Activated CD8-positive, alpha-beta memory T cell treated with anti-CD3 and anti-CD28 coated beads, Interleukin-2, amount 50 U/mL, for 1 hour (primary cell): ENCODE measurements at regions not wholly inside any gene's neighbourhood (a gene's known extent, or its start where the extent isn't known, plus 50 kb on each side); places are given as distances from the start of the nearest gene placed in this dataset.

Experiments
- DNase-seq: peaks from one replicate; pipeline ENCODE4 v3.0.0-alpha.2; 2020; ENCODE audit errors: extremely low read depth

GRCh38 chr19:31940396-31940795 is 405.0 kb upstream of the ZNF507 start:
- DNase-seq, result no peak

DNA sequence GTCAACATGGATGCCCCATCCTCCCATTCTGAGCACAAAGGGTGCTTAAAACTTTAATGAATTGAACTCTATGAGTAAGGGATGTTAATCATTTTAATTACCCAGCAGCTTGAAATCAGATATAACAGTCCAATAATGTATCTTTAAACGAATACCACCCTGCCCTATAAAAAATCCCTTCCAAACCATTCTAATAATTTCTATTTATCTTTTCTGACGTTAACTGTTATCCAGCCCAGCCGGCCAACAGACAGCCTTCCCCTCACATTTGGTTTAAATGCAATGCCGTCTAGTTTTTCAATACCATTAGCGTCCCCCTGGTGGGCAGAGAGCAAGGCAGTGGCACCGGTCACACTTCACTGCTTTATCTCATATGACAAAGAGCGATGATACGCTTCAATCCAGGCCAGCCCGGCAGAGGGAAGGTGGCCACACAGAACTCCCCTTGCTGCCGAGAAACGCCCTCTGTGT is 402.2 kb upstream of the ZNF507 start:
- DNase-seq, result no peak

DNA sequence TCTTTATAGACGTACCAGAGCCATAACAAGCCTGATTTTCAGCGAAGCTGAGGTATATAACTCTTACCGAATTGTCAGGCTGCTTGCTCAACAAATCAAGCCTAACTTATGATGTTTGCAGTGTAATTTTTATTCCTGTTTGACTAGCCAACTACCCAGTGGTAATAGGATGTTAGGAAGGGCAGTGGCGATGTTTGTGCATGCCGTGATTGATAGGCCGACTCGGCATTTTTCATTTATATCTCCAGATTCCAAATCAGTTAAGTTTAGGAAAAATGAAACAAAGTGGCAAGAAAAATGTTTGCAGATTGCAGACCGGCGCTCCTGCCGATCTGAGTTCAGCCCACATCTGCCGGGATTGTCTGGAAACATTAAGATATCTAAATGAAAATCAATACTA is 401.6 kb upstream of the ZNF507 start:
- no peak for DNase-seq

DNA sequence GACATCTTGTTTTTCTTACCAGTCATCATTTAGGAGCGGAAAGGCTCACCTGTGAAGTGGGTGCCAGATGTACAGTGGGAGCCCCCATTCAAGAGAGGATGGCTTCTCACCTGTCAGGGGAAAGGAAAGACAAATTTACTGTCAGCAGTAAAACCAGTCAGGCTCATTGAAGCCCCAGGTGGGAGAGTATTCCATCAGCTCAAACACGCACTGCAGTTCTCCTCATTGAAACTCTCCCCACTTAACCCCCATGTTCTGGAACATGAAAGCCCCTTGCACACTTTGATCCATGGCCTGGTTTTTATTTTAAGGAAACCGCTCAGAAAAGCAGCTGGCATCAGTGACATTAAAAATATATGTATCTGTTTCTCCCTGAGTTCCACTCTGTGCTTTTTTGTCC is 401.1 kb upstream of the ZNF507 start:
- DNase-seq, result no peak

GRCh38 chr19:31946491-31946890 is 398.9 kb upstream of the ZNF507 start:
- no peak for DNase-seq

- DNase-seq, result no peak
These were observed 397.8 kb upstream of the ZNF507 start for GRCh38 chr19:31947436-31948115.

DNA sequence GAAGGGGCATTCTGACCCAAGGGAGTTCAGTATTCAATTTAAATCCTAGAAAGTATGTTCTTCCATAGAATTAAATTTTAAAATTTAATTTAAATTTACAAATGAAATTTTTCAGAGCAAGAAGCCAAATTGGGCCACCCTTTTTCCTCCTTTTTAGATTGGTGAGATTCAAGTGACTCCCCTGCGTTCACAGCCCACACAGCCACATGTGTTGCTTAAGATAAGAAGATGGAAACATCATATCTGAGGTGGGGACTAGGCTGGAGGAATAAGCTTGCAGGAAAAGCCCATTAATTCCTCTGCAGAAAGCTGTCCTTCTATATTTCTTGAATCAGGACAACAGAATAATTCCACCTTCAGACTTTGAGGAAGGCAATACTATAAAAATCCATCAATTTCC is 392.7 kb upstream of the ZNF507 start:
- DNase-seq, result no peak

GRCh38 chr19:31955061-31955460 is 390.3 kb upstream of the ZNF507 start:
- DNase-seq, result no peak

- no peak for DNase-seq
These were observed 389.5 kb upstream of the ZNF507 start for GRCh38 chr19:31955884-31956283.

DNA sequence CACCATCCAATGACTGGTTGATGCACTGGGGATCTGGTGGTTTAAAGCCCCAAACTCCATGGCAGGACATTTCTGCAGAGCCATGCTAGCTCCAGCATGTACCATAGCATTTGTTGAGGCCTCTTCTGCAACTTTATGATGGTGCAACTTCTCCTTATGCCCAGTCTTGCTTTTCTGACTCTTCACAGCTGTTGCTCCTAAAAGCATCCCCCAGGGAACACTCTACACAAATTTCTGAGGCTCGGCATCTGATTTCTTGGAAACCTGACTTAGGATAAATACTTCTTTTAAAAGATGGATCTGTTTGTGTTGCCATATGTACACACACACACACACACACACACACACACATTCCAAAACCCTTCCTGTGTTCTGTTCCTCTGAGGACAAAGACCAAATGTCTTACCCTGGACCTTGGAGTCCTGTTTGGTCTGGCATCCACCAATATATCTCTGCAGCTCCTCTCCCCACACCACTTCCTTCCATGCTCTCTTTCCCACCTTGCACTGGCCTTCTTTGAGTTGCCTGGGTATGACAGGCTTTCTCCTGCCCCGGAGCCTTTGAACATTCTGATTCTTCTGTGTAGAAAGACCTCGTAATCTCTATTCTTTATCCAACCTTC is 388.5 kb upstream of the ZNF507 start:
- no peak for DNase-seq

- DNase-seq, result no peak
These were observed 387.7 kb upstream of the ZNF507 start for GRCh38 chr19:31957711-31958110.

- DNase-seq, result no peak
These were observed 385.8 kb upstream of the ZNF507 start for GRCh38 chr19:31959527-31960018.

DNA sequence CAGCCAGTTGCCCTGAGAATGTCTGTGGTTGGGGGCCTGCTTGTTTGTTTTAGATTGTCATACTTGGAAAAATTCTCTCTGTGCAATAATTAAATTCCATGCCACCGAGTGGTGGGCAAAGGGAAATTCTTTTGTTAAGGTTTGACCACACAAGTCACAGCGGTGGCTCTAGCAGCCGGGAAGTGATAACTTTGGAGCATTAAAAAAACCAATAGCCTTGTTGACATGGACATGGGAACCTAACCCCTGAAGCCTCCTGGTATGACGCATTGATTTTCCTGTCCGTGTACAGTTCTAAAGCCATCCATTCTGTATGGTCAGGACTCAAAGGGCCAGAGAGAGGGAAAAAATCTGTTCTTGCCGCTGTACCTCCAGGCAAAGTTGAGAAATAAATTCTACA is 384.9 kb upstream of the ZNF507 start:
- no peak for DNase-seq

DNA sequence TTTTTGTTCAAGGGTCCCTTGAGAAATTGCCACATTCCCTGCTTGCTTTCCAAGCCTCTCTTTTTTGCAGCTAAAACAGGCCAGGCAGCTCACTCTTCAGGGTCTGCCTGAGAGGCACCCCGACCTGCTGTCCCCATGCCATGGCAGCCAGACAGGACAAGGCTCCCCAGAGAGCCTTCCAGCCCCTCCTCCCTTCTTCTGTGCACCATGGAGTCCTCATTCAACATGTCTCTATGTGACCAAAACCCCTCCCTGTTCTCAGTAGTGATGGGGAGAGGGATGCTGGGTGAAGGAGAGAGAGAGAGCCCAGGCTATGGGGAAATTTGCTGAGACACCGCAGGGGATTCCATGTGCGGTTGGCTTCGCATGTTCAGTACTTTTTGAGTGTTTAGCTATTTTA is 384.2 kb upstream of the ZNF507 start:
- DNase-seq, result no peak

- DNase-seq, result no peak
These were observed 383.7 kb upstream of the ZNF507 start for GRCh38 chr19:31961667-31962066.

- no peak for DNase-seq
These were observed 382.8 kb upstream of the ZNF507 start for GRCh38 chr19:31962561-31962996.

DNA sequence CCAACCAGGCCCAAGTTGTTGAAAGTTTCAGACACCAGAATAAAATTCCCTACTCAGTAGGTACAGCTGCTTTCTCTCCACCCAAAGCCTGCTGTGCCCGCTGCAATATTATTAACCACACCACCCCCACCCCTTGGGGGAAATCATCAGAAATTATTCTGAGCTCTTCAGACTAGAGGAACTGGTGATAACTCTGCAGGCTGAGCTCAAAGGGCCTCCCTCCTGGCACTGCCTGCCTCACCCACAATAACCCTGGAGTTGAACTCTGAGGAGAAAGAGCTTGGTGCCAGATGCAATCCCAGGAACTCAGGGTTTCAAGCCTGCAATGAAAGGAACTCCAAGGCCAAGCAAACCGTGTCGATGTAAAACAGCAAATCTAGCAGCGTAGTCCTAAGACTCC is 381.7 kb upstream of the ZNF507 start:
- DNase-seq, result no peak

- no peak for DNase-seq
These were observed 376.4 kb upstream of the ZNF507 start for GRCh38 chr19:31969016-31969415.

- DNase-seq, result no peak
These were observed 375.4 kb upstream of the ZNF507 start for GRCh38 chr19:31970027-31970461.

DNA sequence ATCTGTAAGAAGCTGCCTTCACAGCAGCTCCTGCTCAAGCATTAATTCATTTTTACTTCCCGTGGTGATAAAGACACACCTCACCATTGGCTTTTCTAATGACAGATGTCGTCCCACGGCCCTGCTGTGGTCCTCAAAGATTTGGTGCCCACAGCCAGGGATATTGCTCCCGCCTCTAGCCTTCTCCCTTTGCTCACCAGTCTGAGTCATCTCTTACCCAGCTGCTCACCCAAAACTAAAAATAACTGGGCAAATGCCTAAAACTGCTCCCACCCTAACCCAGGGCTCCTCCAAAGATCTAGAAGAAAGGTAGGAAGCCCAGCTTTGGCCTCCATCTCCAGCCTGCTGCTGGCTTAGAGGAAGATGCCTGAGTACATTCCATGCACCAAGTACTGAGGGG is 371.1 kb upstream of the ZNF507 start:
- DNase-seq, result no peak

- no peak for DNase-seq
These were observed 370.5 kb upstream of the ZNF507 start for GRCh38 chr19:31974941-31975340.

DNA sequence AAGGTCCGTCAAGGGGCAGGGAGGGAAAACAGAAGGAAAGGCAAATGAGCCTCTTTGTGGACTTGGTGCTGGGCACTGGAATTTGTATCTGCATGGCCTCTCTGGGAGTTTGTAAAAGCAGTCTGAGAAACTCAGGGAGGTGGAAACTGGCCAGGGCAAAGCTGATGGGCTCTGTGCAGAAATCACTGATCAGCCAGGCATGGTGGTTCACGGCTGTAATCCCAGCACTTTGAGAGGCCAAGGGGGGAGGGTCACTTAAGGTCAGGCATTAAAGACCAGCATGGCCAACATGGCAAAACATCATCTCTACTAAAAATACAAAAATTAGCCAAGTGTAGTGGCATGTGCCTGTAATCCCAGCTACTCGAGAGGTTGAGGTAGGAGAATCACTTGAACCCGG is 369.9 kb upstream of the ZNF507 start:
- DNase-seq, result no peak

GRCh38 chr19:31976775-31977536 is 368.5 kb upstream of the ZNF507 start:
- DNase-seq, result no peak
